IPS DF 6.9 (cell line): ENCODE measurements at regions not wholly inside any gene's neighbourhood (a gene's known extent, or its start where the extent isn't known, plus 50 kb on each side); places are given as distances from the start of the nearest gene placed in this dataset.
"Not testable (repeated sequence)": the region's sequence is repeated elsewhere in the genome, so short reads cannot be mapped to it uniquely, and the experiment has no call there.

Experiments used
- DNase-seq: peaks from one replicate; pipeline ENCODE4 v3.0.0-alpha.2; 2013; ENCODE audit warnings: low read depth, low spot score
- H3K27ac ChIP-seq: one replicate; pipeline ENCODE4 v1.5.1; 2013; ENCODE audit warnings: low read length, control low read depth
- H3K27me3 ChIP-seq: 2 replicates; pipeline ENCODE4 v1.6.1; 2013; ENCODE audit warnings: mild to moderate bottlenecking, low read length; ENCODE audit not compliant: control insufficient read depth, insufficient read depth
- H3K36me3 ChIP-seq: 2 replicates; pipeline ENCODE4 v1.6.1; 2013; ENCODE audit warnings: low read length; ENCODE audit not compliant: control insufficient read depth, insufficient read depth
- H3K4me1 ChIP-seq: 2 replicates; pipeline ENCODE4 v1.6.1; 2013; ENCODE audit warnings: low read length; ENCODE audit not compliant: control insufficient read depth, insufficient read depth
- H3K4me3 ChIP-seq: 2 replicates; pipeline ENCODE4 v1.5.1; 2013; ENCODE audit warnings: mild to moderate bottlenecking, low read length
- H3K9me3 ChIP-seq: 2 replicates; pipeline ENCODE4 v1.6.1; 2013; ENCODE audit warnings: low read length, inconsistent platforms; ENCODE audit not compliant: control insufficient read depth, insufficient read depth
- WGBS: extraction: QIAGEN DNeasy Blood & Tissue Kit; methylation state at CpG from one replicate; pipeline ENCODE4 v1.1.7; 2013; ENCODE audit warnings: mixed read lengths, missing lambda C conversion rate; ENCODE audit not compliant: insufficient read length, insufficient coverage; 5-methylcytosine and 5-hydroxymethylcytosine counted together

GRCh38 chr14:41549821-41550607, 56.7 kb upstream of the LRFN5 start:
- no peak for DNase-seq
- H3K9me3 ChIP-seq, result no peaks in the 10 kb centered on the region
- H3K36me3 ChIP-seq, result no peaks in the 10 kb centered on the region
- H3K4me3 ChIP-seq, result no peak overlapping the region
- no peaks in the 10 kb centered on the region for H3K4me1 ChIP-seq
- no CpG with 5 or more reads among the region's 2 CpGs for WGBS
- H3K27me3 ChIP-seq, result no peaks in the 10 kb centered on the region
- no peak overlapping the region for H3K27ac ChIP-seq

DNA sequence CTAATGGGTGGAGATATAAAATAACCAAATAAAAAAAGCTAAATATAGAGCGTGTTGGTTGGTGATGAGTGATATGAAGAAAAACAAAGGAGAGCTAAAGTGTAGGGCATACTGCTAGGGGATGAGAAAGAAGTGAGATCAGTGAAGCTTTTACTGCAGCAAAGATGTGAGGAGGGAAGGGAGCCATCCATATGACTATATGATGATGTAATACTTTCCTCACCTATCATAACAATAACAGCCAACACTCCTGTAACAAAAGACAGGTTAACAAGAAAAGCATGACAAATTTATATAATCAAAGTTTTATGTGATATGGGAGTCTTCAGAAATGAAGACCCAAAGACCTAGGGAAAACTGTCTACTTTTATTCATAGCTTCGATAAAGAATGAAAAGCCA, 57.4 kb upstream of the LRFN5 start:
- no peaks in the 10 kb centered on the region for H3K4me1 ChIP-seq
- no peaks in the 10 kb centered on the region for H3K9me3 ChIP-seq
- no peaks in the 10 kb centered on the region for H3K36me3 ChIP-seq
- no peak for DNase-seq
- H3K4me3 ChIP-seq, result no peak overlapping the region
- WGBS, result 100% methylated on average over 1 of the region's 2 CpGs
- no peak overlapping the region for H3K27ac ChIP-seq
- no peaks in the 10 kb centered on the region for H3K27me3 ChIP-seq

DNA sequence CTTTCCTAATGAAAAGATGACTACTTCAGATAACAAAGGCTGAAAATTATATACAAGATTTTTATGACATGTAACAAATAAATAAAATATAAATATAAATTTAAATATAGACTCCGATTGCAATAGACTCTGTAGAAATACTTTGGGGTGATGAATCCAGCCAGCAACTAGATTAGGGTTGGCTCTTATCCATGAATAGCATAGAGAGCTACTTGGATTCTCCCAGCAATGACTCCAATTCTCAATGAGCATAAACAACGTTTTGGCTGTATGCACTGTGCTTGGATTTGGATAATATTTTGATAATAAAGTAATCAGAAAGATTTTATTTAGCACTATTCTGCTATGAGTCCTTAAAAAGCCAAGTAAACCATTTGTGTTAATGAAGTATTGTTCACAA, 58.0 kb upstream of the LRFN5 start:
- Histone ChIP-seq H3K4me1 (no peaks in the 10 kb centered on the region), H3K27me3 (no peaks in the 10 kb centered on the region), H3K27ac (no peak overlapping the region), H3K4me3 (no peak overlapping the region), H3K9me3 (no peaks in the 10 kb centered on the region), H3K36me3 (no peaks in the 10 kb centered on the region)
- WGBS, result no CpG with 5 or more reads among the region's 2 CpGs
- no peak for DNase-seq

- no peaks in the 10 kb centered on the region for H3K9me3 ChIP-seq
- DNase-seq, result no peak
- no CpG with 5 or more reads among the region's 3 CpGs for WGBS
These were observed 65.3 kb upstream of the LRFN5 start for GRCh38 chr14:41541333-41541732.

GRCh38 chr14:41532255-41532654, 74.4 kb upstream of the LRFN5 start:
- no peaks in the 10 kb centered on the region for H3K27me3 ChIP-seq
- no peaks in the 10 kb centered on the region for H3K9me3 ChIP-seq
- no peak for DNase-seq
- no CpG with 5 or more reads among the region's 2 CpGs for WGBS
- H3K36me3 ChIP-seq, result no peaks in the 10 kb centered on the region
- H3K4me1 ChIP-seq, result no peaks in the 10 kb centered on the region
- no peak overlapping the region for H3K27ac ChIP-seq
- H3K4me3 ChIP-seq, result no peak overlapping the region

More at GRCh38 chr14:41541333-41541732, 65.3 kb upstream of the LRFN5 start:
- no peaks in the 10 kb centered on the region for H3K4me1 ChIP-seq
- H3K27me3 ChIP-seq, result no peaks in the 10 kb centered on the region
- H3K27ac ChIP-seq, result no peak overlapping the region
- H3K36me3 ChIP-seq, result no peaks in the 10 kb centered on the region
- no peak overlapping the region for H3K4me3 ChIP-seq

GRCh38 chr14:41521891-41522290, 84.8 kb upstream of the LRFN5 start:
- Histone ChIP-seq H3K9me3 (no peaks in the 10 kb centered on the region), H3K27me3 (no peaks in the 10 kb centered on the region), H3K4me3 (no peak overlapping the region), H3K27ac (no peak overlapping the region), H3K36me3 (no peaks in the 10 kb centered on the region), H3K4me1 (no peaks in the 10 kb centered on the region)
- no CpG with 5 or more reads among the region's 1 CpG for WGBS
- no peak for DNase-seq

- H3K9me3 ChIP-seq, H3K4me3 ChIP-seq, H3K36me3 ChIP-seq, H3K27ac ChIP-seq, H3K27me3 ChIP-seq, H3K4me1 ChIP-seq, DNase-seq: not testable (repeated sequence)
- WGBS, result no CpG with 5 or more reads among the region's 11 CpGs
These were observed 88.6 kb upstream of the LRFN5 start for GRCh38 chr14:41518030-41518429.

DNA sequence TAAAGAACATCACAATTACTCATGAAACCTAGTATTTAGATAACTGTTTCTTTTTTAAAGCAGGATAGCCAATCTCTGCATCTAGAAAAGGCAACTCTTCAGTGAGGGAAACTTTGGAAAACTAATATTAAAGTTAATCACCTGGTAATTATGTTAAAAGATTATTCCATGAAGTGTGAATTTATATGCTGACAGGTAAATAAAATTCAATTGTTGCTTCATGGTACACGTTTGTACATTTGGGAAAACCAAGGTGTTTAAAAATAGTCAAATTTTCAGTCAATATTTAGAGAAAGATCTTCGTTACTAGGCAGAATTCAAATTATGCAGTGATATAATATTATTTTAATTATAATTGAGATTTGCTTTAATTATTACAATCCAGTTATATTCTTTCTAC, 100.1 kb upstream of the LRFN5 start:
- no peak overlapping the region for H3K4me3 ChIP-seq
- H3K27me3 ChIP-seq, result no peaks in the 10 kb centered on the region
- no peak for DNase-seq
- H3K9me3 ChIP-seq, result no peaks in the 10 kb centered on the region
- no peaks in the 10 kb centered on the region for H3K36me3 ChIP-seq
- H3K27ac ChIP-seq, result no peak overlapping the region
- no CpG with 5 or more reads among the region's 2 CpGs for WGBS
- H3K4me1 ChIP-seq, result no peaks in the 10 kb centered on the region

- no peaks in the 10 kb centered on the region for H3K36me3 ChIP-seq
- H3K4me1 ChIP-seq, result no peaks in the 10 kb centered on the region
- no peak overlapping the region for H3K4me3 ChIP-seq
- no CpG with 5 or more reads among the region's 2 CpGs for WGBS
- no peaks in the 10 kb centered on the region for H3K27me3 ChIP-seq
- no peak for DNase-seq
- no peak overlapping the region for H3K27ac ChIP-seq
- H3K9me3 ChIP-seq, result no peaks in the 10 kb centered on the region
These were observed 101.2 kb upstream of the LRFN5 start for GRCh38 chr14:41505491-41505890.

DNA sequence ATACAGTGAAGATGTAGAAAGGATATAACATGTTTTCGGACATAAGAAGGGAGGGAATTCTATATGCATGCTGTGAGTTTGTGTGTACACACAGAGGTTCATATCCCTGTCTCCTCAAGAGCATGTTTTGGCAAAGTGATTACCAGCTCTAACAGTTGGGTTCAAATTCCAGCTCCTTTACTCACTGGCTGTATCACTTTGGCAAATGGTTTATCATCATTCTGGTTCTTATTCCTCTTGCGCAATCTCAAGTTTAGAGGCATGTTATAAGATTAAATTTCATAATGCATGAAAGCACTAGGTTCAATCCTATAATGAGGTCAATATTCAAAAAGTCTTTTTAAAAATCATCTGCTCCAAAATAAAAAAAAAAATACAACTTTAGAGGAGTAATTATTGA, 107.7 kb upstream of the LRFN5 start:
- H3K27ac ChIP-seq, result no peak overlapping the region
- H3K36me3 ChIP-seq, result no peaks in the 10 kb centered on the region
- H3K27me3 ChIP-seq, result no peaks in the 10 kb centered on the region
- no peak overlapping the region for H3K4me3 ChIP-seq
- no peaks in the 10 kb centered on the region for H3K9me3 ChIP-seq
- DNase-seq, result no peak
- H3K4me1 ChIP-seq, result no peaks in the 10 kb centered on the region
- no CpG with 5 or more reads among the region's 2 CpGs for WGBS

- no peaks in the 10 kb centered on the region for H3K4me1 ChIP-seq
- DNase-seq, result no peak
- no peaks in the 10 kb centered on the region for H3K36me3 ChIP-seq
- no CpG with 5 or more reads among the region's 2 CpGs for WGBS
- no peaks in the 10 kb centered on the region for H3K9me3 ChIP-seq
- no peak overlapping the region for H3K4me3 ChIP-seq
- no peak overlapping the region for H3K27ac ChIP-seq
- H3K27me3 ChIP-seq, result no peaks in the 10 kb centered on the region
These were observed 116.4 kb upstream of the LRFN5 start for GRCh38 chr14:41490323-41490722.
